Esophagus squamous epithelium (tissue), 4 donors: ENCODE measurements at regions not wholly inside any gene's neighbourhood (a gene's known extent, or its start where the extent isn't known, plus 50 kb on each side); places are given as distances from the start of the nearest gene placed in this dataset.

Experiments used
- CTCF ChIP-seq, 6 experiments: fragments of 450-650 bp in 4 of 6; fragments of 200-600 bp in 2 of 6; sonication (generic) in 2 of 6; IDR thresholded peaks; one replicate each; pipeline ENCODE4 v1.5.1; 2016 to 2019; ENCODE audit warnings: antibody characterized with exemption in 6 of 6, mild to moderate bottlenecking in 4 of 6, moderate library complexity in 4 of 6
- POLR2A ChIP-seq, 4 donors: fragments of 450-650 bp; IDR thresholded peaks; one replicate each; pipeline ENCODE4 v1.6.1; 2017; ENCODE audit warnings: antibody characterized with exemption in 4 of 4, mild to moderate bottlenecking in 4 of 4, moderate library complexity in 3 of 4

- TF ChIP-seq POLR2A (IDR thresholded peaks at IDR 0.05) (no peak), CTCF (IDR thresholded peaks at IDR 0.05) (no peak)
Observed at GRCh38 chr16:87068762-87069150, 248.4 kb downstream of the C16orf95 start.
